ENCODE measurements at regions not wholly inside any gene's neighbourhood (a gene's known extent, or its start where the extent isn't known, plus 50 kb on each side); places are given as distances from the start of the nearest gene placed in this dataset.

DNA sequence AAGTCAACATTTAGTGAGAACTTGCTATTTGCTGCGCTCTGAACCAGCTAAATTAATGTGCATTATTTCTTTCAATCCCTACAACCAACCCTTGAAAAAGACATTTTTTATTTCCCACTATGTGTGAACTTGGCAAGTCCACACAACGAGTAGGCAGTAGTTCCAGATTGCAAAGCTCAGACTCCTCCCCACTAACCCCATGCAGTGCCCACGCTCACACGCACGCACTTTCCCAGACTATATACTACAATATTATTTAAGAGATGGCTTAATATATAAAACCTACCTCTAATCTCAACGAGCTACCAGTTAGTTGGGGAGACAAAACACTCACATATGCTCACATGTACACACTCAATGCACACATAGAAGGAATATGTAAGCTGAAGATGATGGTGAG, 671.2 kb downstream of the LMO4 start:
- DNase-seq (ENCODE audit: low read depth) = no peak

DNA sequence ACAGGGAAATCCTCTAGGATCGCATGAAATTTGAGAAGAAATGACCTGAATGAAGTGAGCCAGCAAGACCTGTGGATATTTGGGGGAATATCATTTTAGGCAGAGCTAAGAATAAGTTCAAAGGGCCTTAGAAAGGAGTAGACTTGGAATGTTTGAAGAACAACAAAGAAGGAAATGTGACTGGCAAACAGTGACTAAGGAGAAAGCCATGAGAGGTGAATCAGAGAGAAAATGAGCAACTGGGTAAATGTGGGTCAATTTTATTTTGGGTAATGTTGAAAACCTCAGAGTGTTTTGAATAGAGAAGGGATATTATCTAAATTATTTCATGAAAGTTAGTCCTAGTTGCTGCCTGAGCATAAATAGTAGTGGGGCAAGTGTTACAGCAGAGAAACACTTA, 672.8 kb downstream of the LMO4 start:
- no peak for DNase-seq (ENCODE audit: low read depth)

DNA sequence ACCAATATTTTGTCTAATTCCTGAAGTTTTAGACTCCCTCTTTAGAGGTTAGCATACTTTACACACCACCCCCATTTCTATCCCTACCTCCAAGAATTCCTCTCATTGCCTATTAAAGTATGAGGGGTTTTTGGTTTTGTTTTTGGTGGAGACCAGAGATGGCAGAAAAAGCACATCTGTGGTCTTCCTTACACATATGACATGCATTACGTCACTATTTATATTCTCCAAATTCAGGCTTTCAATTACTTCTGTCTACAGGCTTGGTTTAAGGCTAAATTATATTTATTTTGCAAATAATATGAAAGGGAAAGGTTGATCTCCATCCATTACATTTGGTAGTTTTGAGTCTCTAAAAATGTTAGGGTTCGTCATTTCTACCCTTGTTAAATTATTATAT, 674.6 kb downstream of the LMO4 start:
- no peak for DNase-seq (ENCODE audit: low read depth)

DNA sequence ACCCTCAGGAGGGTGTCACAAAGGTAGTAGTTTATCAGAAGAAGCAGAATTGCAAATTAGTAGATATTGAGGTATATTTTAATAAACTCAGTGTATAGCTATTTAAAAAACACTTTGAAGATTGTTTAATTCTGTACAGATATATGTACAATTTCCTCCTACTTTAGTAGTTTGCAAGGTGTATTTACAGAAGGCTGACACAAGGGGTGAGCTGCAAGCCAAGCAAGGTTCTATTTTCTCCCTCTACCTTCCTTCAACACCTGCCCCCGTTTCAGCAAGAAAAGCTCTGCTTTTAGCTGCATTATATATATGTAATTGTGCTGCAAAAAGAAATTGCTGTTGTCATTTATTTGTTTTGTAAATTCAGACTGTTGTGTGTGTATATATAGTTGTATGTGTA, 674.2 kb upstream of the PKN2 start:
- DNase-seq (ENCODE audit: low read depth) = no peak

DNA sequence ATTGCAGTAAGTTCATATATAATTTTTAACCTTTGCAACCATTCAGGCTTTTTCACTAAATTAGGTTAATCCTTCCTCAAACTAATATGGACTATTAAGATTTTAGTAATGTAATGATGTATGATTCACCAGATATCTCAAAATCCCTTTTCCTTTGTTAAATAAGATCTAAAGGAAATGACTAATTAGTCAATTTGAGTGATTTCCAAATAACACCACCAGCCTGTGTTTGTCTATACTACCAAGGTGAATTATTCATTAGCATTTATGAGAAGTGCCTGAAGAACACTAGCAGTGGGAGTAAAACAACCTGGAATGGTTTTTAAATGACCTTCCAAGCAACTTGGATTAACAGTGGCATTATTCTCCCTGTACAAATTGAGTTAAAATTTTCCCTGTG, 670.6 kb upstream of the PKN2 start:
- no peak for DNase-seq (ENCODE audit: low read depth)

DNA sequence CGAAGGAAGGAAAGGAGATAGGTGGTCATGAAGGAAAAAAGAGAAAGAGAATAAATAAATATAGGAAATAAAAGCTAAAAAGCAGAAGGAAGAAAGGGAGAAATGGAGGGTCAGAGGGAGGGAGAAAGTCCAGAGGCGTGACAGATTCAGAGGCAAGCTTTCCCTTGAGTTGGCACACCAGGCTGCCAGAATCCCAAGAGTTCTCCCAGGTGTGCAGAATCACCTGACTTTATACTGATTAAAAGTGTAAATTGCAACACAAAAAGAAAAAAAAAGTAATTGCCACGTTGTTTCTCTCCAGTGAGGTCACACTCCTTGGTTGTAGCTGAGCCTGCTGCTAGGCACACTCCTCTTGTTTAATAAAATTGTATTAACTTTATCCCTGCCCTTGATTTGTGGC, 669.9 kb upstream of the PKN2 start:
- DNase-seq (ENCODE audit: low read depth) = no peak

DNA sequence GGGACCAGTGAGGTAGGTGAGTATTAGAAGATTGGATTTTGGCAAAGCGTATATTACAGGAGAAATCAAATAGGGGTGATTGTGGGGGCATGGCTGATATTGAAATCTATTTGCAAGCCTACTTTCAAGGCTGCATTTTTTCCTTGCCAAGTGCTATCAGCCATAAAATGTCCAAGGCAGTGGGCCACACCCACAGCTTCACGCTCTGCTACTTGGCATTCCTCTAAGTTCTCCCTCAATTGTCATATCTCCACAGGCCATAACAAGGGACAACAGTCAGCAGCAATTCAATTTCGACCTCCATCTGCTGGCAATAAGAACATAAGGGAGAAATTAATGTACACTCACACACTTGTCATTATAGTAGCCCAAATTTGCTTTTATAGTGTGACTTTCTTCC, 667.1 kb upstream of the PKN2 start:
- DNase-seq (ENCODE audit: low read depth) = no peak

DNA sequence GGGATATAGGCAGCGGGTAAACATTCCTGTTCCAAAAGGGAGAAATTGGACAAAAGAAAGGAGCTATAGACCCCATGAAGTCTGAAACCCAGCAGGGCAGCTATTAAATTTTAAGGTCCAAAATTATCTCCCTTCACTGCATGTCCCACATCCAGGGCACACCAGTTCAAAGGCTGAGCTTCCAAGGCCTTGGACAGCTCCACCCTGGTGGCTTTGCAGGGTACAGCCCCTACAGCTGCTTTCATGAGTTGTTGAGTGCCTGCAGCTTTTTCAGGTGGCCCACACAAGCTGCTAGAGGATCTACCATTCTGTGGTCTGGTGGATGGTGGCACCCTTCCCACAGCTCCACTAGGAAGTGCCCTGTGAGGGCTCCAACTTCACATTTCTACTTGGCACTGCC, 662.5 kb upstream of the PKN2 start:
- no peak for DNase-seq (ENCODE audit: low read depth)

DNA sequence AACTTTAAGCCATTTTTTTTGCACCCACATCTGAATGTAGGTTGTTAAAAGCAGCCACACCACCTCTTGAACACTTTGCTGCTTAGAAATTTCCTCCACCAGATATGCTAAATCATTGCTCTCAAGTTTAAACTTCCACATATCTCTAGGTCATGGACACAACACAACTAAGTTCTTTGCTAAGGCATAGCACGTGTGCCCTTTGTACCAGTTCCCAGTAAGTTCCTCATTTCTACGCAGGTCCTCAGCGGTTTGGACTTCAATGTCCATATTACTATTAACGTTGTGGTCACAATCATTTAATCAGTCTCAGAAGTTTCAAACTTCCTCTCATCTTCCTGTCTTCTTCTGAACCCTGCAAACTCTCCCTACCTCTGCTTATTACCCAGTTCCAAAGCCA, 661.6 kb upstream of the PKN2 start:
- DNase-seq (ENCODE audit: low read depth) = no peak

DNA sequence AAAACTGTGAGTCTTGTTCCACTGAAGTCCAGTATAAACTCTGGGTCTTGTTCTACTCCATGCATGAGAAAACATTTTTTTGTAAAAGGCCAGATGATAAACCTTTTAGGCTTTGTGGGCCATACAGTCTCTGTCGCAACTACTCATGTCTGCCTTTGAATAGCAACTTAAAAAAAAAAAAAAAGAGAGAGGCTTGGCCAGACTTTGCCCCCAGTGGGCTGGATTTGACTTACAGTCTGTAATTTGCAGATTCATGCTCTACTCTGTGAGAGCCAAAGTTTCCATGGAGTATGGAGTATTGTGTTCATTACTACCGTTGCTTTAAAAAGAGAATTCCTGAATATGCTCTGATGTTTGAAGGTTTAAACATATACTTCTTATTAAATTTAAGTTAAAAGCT, 654.9 kb upstream of the PKN2 start:
- no peak for DNase-seq (ENCODE audit: low read depth)

DNA sequence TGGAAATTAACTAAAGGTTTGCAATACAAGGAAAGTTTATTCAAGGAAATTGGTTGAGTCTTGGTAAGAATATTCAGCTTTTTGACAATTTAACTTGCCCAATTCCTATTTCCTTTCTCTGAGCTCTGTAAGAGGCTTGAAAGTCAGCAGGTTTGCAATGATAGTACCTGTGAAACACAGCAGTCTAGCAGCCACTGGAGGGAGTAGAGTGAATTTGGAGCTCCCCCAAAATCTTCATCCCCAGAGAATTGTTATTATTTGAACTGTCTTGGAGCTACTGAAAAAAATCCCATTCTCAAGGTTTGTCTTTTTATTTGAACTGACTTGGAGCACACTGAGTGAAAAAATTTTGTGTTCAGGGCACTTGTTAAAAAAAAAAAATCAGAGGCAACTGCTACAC, 654.2 kb upstream of the PKN2 start:
- no peak for DNase-seq (ENCODE audit: low read depth)

DNA sequence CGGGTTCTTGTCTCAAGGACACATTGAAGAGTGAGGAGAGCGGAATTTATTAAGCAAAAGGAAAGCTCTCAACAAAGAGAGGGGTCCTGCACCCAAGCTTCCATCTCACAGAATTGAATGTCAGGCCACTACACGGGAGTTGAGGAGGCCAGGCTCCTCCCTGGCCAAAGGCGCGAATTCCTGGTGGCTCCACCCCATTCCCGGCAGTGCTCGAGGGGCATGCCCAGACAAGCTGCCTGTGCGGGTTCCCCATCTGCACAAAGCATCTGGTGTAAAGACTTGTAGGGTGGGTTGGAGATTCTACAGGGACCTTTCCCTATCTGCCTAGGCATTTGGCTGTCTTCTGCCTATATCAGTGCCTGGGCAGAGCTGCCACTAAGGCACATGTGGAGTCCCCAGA, 648.5 kb upstream of the PKN2 start:
- DNase-seq (ENCODE audit: low read depth) = no peak

DNA sequence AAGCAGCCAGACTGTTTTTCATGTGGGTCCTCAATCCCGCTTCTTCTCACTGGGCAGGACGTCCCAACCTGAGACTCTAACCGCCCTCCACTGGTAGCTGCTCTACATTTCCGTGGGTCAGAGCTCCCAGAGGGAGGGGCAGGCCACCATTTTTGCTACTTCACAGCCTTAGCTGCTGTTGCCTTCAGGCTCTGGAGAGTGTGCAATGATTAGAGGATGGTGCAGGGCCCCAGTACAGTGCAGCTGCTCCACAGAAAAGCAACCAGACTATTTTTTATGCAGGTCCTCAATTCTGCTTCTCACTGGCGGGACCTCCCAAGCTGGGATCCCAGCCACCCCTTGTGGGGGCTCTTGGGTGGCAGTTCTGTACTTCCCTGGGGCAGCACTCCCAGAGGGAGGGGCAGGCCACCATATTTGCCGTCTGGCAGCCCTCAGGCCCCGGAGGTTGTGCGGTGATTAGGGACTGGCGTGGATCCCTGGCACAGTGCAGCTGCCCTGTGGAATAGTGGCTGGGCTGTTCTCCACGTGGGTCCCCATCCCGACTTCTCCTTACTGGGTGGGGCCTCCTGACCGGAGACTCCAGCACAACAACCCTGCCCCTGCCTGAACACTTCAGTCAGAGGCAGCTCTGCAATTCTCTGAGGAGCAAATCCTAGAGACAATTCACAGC, 647.6 kb upstream of the PKN2 start:
- DNase-seq (ENCODE audit: low read depth) = no peak

DNA sequence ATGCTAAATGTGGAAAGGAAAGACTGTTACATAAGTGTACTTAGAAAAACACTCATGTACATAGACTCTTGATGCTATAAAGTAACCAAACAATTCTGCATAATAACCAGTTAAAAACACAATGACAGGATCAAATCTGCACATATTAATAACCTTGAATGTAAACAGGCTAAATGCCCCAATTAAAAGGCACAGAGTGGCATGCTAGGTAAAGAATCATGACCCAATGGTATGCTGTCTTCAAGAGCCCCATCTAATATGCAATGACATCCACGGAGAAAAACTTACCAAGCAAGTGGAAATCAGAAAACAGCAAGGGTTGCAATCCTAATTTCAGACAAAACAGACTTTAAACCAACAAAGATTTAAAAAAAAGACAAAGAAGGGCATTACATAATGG, 644.8 kb upstream of the PKN2 start:
- no peak for DNase-seq (ENCODE audit: low read depth)

DNA sequence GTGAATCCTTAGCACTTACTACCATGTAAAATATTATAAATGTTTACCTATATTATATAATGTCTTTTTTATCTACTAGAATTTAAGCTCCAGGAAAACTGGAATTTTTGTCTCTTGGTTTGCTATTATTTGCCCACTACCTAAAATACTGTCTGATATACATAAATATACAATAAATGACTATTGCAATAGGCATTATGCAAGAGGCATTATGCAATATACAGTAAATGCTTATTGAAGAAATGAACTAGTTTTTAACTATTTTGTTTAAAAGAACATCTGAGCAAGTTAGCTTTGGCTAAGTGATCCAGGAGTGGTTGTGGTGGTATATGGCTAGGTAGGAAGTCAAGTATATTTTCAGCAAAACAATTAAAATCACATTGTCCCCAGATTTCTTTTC, 640.2 kb upstream of the PKN2 start:
- no peak for DNase-seq (ENCODE audit: low read depth)

DNA sequence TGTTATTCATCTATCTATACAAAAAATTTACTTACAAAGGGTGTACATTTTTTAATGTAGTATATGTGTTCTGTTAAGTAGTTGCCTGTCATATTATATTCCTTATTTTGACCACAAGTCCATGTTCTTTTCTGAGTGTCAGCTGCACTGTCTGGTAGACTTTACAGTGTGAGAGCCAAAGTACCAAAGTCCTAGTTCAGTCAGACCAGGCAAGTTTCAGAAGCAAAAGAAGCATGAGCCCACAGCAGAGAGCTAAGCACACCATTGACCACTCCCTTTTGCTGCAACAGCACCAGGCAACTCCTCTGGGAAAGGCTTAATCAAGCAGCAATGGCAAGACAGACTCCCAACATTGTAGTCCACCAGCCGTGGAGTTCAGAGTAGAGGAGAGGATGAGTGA, 631.9 kb upstream of the PKN2 start:
- no peak for DNase-seq (ENCODE audit: low read depth)

DNA sequence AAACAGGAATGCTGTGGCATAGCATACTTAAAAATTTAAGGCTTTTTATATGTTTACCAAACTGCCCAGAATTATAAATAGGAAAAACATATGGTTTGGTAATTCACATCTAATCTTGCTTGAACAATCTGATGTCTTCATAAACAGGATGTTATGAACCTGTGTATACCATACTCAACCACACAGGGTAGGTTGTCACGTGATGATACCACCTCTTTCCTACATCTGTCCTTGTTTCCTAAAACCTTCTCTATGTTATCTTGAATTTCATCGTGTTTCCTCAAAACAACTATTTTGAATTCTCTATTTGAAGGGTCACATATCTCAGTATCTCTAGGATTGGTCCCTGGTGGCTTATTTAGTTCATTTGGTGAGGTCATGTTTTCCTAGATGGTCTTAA, 631.0 kb upstream of the PKN2 start:
- DNase-seq (ENCODE audit: low read depth) = no peak

DNA sequence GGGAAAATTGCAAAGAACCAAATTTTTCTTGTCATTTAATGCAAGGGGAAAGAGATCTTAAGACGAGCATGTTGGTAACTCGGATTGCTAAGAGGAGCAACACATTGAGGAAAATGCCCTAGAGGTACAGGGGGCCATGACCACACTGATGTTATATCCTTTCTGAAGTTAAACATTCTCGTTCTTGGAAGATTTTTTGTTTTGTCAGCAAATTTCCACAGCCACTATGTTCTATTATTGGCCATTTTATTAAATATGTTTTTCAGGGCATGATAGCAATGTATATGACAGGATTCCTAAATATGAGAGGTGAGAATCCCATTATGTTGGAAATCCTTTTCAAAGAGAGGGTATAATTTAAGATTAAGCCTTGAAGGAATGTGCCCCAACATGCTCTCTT, 627.2 kb upstream of the PKN2 start:
- DNase-seq (ENCODE audit: low read depth) = no peak

DNA sequence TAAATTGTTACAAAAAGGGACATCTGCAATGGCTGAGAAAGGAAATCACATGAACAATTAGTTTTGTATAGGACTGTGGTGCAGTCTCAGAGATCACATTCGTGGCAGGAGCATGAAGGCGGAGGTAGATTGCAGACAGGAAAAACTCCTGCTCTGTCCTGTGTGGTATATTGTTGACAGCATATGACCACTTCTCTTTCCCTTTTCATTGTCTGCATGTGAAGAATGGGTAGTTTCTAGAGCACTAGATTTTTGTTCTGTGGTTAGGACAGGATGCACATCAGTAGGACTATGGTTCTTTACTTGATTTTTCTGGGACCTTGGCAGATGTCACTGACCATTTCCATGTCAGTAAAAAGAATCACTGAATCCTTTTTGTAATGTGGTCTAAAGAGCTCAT, 625.9 kb upstream of the PKN2 start:
- DNase-seq (ENCODE audit: low read depth) = no peak

DNA sequence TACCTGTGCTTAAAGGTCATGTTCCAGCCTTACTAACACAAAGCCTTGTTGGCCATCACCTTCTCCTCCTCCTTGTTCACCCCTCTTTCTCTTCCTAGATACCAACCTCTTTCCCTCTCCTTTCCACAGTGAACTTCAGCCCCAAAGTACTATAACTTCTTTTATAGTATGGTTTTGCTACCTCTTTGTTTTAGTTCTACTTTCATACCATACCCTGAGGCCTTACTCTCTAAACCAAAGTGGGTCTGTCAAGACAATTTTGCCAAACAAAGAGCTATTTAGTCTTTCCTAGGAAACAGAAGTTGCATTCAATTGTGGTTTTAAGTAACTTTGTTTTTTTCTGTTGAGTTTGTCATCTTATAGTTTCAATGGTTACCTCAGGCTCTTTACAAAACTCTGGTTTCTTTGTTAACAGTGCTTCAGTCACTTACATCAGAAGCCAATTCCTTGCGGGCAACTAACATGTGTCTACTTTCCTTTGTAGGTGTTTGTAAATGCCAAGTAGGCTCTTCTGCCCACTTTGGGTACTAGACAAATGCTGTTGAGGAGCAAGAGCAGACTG, 623.9 kb upstream of the PKN2 start:
- DNase-seq (ENCODE audit: low read depth) = no peak

DNA sequence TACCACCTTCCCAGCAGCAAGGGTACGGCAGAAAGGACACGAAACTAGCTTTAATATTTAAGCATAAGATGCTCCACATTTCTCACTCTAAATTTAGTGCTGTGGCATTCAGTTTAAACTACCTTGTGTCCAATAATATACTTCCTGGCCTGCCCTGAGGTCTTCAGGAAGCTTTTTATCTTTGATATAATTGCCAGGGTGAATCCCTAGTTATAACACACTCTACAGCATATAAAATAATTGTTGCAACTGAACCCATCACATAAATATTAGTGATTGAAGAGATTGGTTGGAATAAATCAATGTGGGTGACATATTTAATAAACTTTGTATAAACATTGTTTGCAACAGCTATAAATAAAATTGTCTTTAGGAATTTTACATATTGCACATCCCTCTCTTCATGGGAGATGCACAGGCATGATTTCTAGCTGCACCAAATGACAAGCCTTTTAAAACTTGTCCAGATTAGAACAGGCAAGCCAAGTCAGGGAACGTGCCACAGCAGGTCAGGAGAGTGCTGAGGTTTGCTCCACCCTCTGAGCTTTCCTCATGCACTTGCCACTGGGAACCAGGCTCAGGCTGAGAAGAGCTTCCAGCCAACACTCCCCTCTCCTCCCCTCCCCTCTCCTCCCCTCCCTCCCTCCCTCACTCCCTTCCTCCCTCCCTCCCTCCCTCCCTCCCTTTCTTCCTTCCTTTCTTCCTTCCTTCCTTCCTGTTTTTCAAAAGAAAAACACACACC, 623.2 kb upstream of the PKN2 start:
- DNase-seq (ENCODE audit: low read depth) = no peak

DNA sequence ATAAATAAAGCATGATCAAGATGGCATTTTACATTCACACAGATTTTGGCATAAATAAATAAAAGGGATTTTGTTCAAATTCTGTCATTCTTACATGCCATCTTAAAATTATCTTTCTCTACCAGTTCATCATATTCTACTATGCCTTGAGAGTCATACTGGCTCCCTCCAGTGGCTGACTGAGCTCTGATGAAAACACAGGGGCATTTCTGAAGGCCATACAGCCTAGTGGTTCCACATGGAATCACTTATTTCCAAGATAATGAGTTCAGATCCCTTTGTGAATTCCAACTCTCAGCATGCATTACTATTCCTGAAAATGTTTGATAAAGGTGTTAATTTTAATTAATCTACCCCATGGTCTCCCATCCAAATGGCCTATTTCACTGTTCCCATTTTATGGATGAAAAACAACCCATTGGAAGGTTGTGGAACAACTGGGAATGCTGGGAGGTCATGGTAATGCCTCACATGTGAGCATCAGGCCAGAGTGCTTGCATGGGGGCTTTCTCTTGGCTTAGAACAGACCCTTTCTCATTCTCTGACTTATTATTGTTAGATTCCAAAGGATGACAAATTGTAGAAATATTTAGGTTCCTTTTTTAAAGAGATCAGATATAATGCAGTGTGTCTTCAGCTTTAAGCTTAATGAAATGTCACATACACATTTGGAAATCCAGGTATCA, 622.4 kb upstream of the PKN2 start:
- no peak for DNase-seq (ENCODE audit: low read depth)

DNA sequence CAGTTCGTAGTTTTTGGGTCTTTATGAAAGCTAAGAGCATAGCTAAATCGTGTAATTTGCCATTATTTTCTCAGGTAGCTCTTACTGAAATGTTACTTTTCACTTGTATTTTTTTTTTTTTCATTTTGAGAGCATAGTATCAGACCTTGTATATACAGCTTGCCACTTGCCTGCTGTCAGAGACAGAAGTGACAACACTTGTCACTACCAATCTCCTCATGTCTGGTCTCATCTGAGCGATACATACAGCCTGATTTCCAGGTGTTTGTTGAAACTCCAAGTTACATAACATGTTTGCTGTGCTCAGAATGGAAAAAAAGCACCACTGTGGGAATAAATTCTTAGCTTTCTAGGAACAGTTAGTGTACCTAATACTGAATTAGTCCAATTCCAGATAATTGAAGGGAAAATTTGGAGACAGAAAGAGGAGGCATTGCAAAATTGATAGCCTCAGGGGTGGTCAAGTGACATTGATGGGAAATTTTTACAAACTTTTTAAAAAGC, 621.4 kb upstream of the PKN2 start:
- no peak for DNase-seq (ENCODE audit: low read depth)

All from activated T-helper 9 cell treated with anti-CD3 and anti-CD28 coated beads, Interleukin-2, amount 50 U/mL, for 16 hours (primary cell).